Activated CD4-positive, alpha-beta T cell treated with anti-CD3 and anti-CD28 coated beads for 24 hours (primary cell): ENCODE measurements at regions not wholly inside any gene's neighbourhood (a gene's known extent, or its start where the extent isn't known, plus 50 kb on each side); places are given as distances from the start of the nearest gene placed in this dataset.
"Not testable (repeated sequence)": the region's sequence is repeated elsewhere in the genome, so short reads cannot be mapped to it uniquely, and the experiment has no call there.

ENCODE experiments used
- DNase-seq, 2 donors: peaks; one replicate each; pipeline ENCODE4 v3.0.0-alpha.2; 2020; ENCODE audit warnings: low read depth in 2 of 2

- DNase-seq, result no peak
These were observed 125.7 kb upstream of the MYO3A start for GRCh38 chr10:25808372-25808771.

GRCh38 chr10:25811052-25811685, 122.9 kb upstream of the MYO3A start:
- DNase-seq, result no peak

GRCh38 chr10:25813511-25813910, 120.5 kb upstream of the MYO3A start:
- DNase-seq, result no peak

GRCh38 chr10:25815236-25815635, 118.8 kb upstream of the MYO3A start:
- no peak for DNase-seq

- no peak for DNase-seq
These were observed 117.8 kb upstream of the MYO3A start for GRCh38 chr10:25815999-25816768.

GRCh38 chr10:25817200-25817599, 116.8 kb upstream of the MYO3A start:
- DNase-seq, result no peak

- DNase-seq, result no peak
These were observed 115.3 kb upstream of the MYO3A start for GRCh38 chr10:25818751-25819150.

GRCh38 chr10:25820472-25820871, 113.6 kb upstream of the MYO3A start:
- DNase-seq, result no peak

- DNase-seq, result no peak
These were observed 113.2 kb upstream of the MYO3A start for GRCh38 chr10:25820874-25821273.

- no peak for DNase-seq
These were observed 110.0 kb upstream of the MYO3A start for GRCh38 chr10:25824050-25824449.

- DNase-seq, result no peak
These were observed 105.6 kb upstream of the MYO3A start for GRCh38 chr10:25828475-25828874.

GRCh38 chr10:25831080-25831479, 102.9 kb upstream of the MYO3A start:
- no peak for DNase-seq

GRCh38 chr10:25839683-25840082, 94.3 kb upstream of the MYO3A start:
- no peak for DNase-seq

- not testable (repeated sequence) for DNase-seq
These were observed 93.2 kb upstream of the MYO3A start for GRCh38 chr10:25840875-25841274.

- no peak for DNase-seq
These were observed 91.9 kb upstream of the MYO3A start for GRCh38 chr10:25842146-25842545.

- DNase-seq, result no peak
These were observed 90.4 kb upstream of the MYO3A start for GRCh38 chr10:25843551-25844170.

- DNase-seq, result not testable (repeated sequence)
These were observed 89.3 kb upstream of the MYO3A start for GRCh38 chr10:25844716-25845115.

GRCh38 chr10:25849268-25849667, 84.8 kb upstream of the MYO3A start:
- DNase-seq, result no peak

- DNase-seq, result no peak
These were observed 84.0 kb upstream of the MYO3A start for GRCh38 chr10:25849988-25850387.

GRCh38 chr10:25851548-25851947, 82.5 kb upstream of the MYO3A start:
- no peak for DNase-seq

- no peak for DNase-seq
These were observed 81.6 kb upstream of the MYO3A start for GRCh38 chr10:25852364-25852941.

GRCh38 chr10:25858076-25858475, 76.0 kb upstream of the MYO3A start:
- DNase-seq, result no peak

GRCh38 chr10:25865267-25865666, 68.8 kb upstream of the MYO3A start:
- DNase-seq, result no peak
